ENCODE measurements at regions not wholly inside any gene's neighbourhood (a gene's known extent, or its start where the extent isn't known, plus 50 kb on each side); places are given as distances from the start of the nearest gene placed in this dataset.

DNA sequence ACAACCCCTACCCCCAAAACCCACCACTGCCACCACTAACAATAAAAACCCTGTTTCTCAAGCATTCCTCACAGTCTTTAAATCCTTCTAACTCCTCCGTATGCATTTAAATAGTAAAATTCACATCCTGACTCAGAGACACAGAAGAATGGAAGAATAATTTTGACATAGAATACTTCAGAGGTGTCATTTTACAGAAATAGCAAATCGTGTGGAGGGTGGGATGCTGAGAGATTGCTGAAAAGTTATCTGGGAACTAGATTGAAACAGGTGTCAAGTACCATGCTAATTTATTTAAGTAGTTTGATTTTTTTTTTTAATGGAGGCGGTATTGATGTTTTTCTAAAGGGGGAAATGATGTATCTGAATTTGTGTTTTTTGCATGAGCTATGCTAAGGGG lies 575.2 kb upstream of the TPK1 start:
- no peak overlapping the region for H3K4me2 ChIP-seq (ENCODE audit: control insufficient read depth, extremely low read depth, insufficient read depth, low read depth, low read length)
- H3K4me1 ChIP-seq (ENCODE audit: control insufficient read depth, extremely low read depth, insufficient read depth, low read length): no peaks in the 10 kb centered on the region
- FAIRE-seq (no peak), DNase-seq (ENCODE audit: low read depth, low spot score) (no peak)
- no peaks in the 10 kb centered on the region for H3K9me3 ChIP-seq (ENCODE audit: control insufficient read depth, low read depth, low read length)
- H3K4me3 ChIP-seq (ENCODE audit: control insufficient read depth in 2 of 3, extremely low read depth in 1 of 3, insufficient read depth in 2 of 3, low read depth in 1 of 3, low read length in 3 of 3): no peak overlapping the region
- TF ChIP-seq, protein P1, sequence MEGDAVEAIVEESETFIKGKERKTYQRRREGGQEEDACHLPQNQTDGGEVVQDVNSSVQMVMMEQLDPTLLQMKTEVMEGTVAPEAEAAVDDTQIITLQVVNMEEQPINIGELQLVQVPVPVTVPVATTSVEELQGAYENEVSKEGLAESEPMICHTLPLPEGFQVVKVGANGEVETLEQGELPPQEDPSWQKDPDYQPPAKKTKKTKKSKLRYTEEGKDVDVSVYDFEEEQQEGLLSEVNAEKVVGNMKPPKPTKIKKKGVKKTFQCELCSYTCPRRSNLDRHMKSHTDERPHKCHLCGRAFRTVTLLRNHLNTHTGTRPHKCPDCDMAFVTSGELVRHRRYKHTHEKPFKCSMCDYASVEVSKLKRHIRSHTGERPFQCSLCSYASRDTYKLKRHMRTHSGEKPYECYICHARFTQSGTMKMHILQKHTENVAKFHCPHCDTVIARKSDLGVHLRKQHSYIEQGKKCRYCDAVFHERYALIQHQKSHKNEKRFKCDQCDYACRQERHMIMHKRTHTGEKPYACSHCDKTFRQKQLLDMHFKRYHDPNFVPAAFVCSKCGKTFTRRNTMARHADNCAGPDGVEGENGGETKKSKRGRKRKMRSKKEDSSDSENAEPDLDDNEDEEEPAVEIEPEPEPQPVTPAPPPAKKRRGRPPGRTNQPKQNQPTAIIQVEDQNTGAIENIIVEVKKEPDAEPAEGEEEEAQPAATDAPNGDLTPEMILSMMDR (optimal IDR thresholded peaks at IDR 0.05 in 1 of 3, IDR thresholded peaks at IDR 0.05 in 1 of 3, conservative IDR thresholded peaks at IDR 0.05 in 1 of 3; ENCODE audit: extremely low read depth in 1 of 3, insufficient read depth in 2 of 3, low read length in 3 of 3): no peak
- no peak for TF ChIP-seq EZH2 (IDR thresholded peaks at IDR 0.05; ENCODE audit: low read length)
- H3K27me3 ChIP-seq (ENCODE audit: control insufficient read depth, extremely low read depth, insufficient read depth, low read length): no peaks in the 10 kb centered on the region
- H4K20me1 ChIP-seq (ENCODE audit: control insufficient read depth, extremely low read depth, insufficient read depth, low read length): no peaks in the 10 kb centered on the region
- no peaks in the 10 kb centered on the region for H3K9me1 ChIP-seq (ENCODE audit: control insufficient read depth, extremely low read depth, insufficient read depth, low read length)
- no peaks in the 10 kb centered on the region for H3K79me2 ChIP-seq (ENCODE audit: control insufficient read depth, insufficient read depth, low read length)
- H2AFZ ChIP-seq (ENCODE audit: control insufficient read depth, low read length): no peak overlapping the region
- H3K27ac ChIP-seq (ENCODE audit: control insufficient read depth, insufficient read depth, low read length): no peak overlapping the region
- no peak overlapping the region for H3K9ac ChIP-seq (ENCODE audit: control insufficient read depth, extremely low read depth, insufficient read depth, low read length)
- dilution Hi-C loops (cut with MboI; ENCODE audit: extremely low pct_ligation_motif_present, low sequenced_read_pairs): no loop called here
- no peaks in the 10 kb centered on the region for H3K36me3 ChIP-seq (ENCODE audit: control insufficient read depth in 2 of 2, extremely low read depth in 1 of 2, insufficient read depth in 2 of 2, low read length in 2 of 2)

DNA sequence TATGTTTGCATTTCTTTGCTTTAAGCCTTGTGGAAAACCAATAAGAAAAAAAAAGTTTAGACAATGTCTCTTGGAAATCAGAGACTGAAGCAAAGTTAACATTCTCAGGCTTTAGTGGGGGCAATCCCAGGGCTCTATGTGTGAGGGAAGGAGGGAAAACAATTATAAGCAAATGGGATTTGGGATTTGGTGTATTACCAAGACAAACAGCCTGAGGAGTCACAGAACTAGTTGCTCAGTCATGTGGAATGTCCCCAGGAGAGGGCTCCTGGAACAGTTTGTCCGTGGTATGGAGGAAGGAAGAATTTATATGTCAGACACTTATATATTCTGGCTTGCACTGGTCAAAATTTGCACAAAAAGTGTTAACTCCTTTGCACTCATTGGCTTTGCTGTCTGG lies 562.9 kb upstream of the TPK1 start:
- no peak for TF ChIP-seq EZH2 (IDR thresholded peaks at IDR 0.05; ENCODE audit: low read length)
- TF ChIP-seq, protein P1 (optimal IDR thresholded peaks at IDR 0.05 in 1 of 3, IDR thresholded peaks at IDR 0.05 in 1 of 3, conservative IDR thresholded peaks at IDR 0.05 in 1 of 3; ENCODE audit: extremely low read depth in 1 of 3, insufficient read depth in 2 of 3, low read length in 3 of 3): no peak
- no peaks in the 10 kb centered on the region for H3K4me1 ChIP-seq (ENCODE audit: control insufficient read depth, extremely low read depth, insufficient read depth, low read length)
- H3K9me3 ChIP-seq (ENCODE audit: control insufficient read depth, low read depth, low read length): no peaks in the 10 kb centered on the region
- no peak overlapping the region for H3K4me3 ChIP-seq (ENCODE audit: control insufficient read depth in 2 of 3, extremely low read depth in 1 of 3, insufficient read depth in 2 of 3, low read depth in 1 of 3, low read length in 3 of 3)
- no peaks in the 10 kb centered on the region for H3K27me3 ChIP-seq (ENCODE audit: control insufficient read depth, extremely low read depth, insufficient read depth, low read length)
- H2AFZ ChIP-seq (ENCODE audit: control insufficient read depth, low read length): no peak overlapping the region
- dilution Hi-C loops (cut with MboI; ENCODE audit: extremely low pct_ligation_motif_present, low sequenced_read_pairs): no loop called here
- no peak overlapping the region for H3K27ac ChIP-seq (ENCODE audit: control insufficient read depth, insufficient read depth, low read length)
- H3K36me3 ChIP-seq (ENCODE audit: control insufficient read depth in 2 of 2, extremely low read depth in 1 of 2, insufficient read depth in 2 of 2, low read length in 2 of 2): no peaks in the 10 kb centered on the region
- no peak for FAIRE-seq
- no peak overlapping the region for H3K4me2 ChIP-seq (ENCODE audit: control insufficient read depth, extremely low read depth, insufficient read depth, low read depth, low read length)
- H3K79me2 ChIP-seq (ENCODE audit: control insufficient read depth, insufficient read depth, low read length): no peaks in the 10 kb centered on the region
- H4K20me1 ChIP-seq (ENCODE audit: control insufficient read depth, extremely low read depth, insufficient read depth, low read length): no peaks in the 10 kb centered on the region
- DNase-seq (ENCODE audit: low read depth, low spot score): no peak
- H3K9me1 ChIP-seq (ENCODE audit: control insufficient read depth, extremely low read depth, insufficient read depth, low read length): no peaks in the 10 kb centered on the region
- no peak overlapping the region for H3K9ac ChIP-seq (ENCODE audit: control insufficient read depth, extremely low read depth, insufficient read depth, low read length)

Measured in keratinocyte (primary cell).